Endothelial cell of umbilical vein (primary cell): ENCODE measurements at regions not wholly inside any gene's neighbourhood (a gene's known extent, or its start where the extent isn't known, plus 50 kb on each side); places are given as distances from the start of the nearest gene placed in this dataset.

Source experiments
- BruUV-seq: library from RNA; stranded (reverse); fragments of 400-500 nt; replicated peaks from 2 replicates; lab custom pipeline; 2021; lab: Mats Ljungman, UMichigan
- CTCF ChIA-PET: fragments of 300-600, 350-600 bp; sonication (Branson Sonifier 250); formaldehyde crosslinking; loops from one replicate; lab custom pipeline; 2021; ENCODE audit warnings: antibody characterized with exemption, inconsistent platforms; lab: Charles Lee
- POLR2A ChIA-PET: fragments of 300-600, 350-600 bp; sonication (Branson Sonifier 250); formaldehyde crosslinking; loops from one replicate; lab custom pipeline; 2021; ENCODE audit warnings: antibody characterized with exemption, inconsistent platforms; lab: Charles Lee
- DNase-seq: peaks from one replicate; pipeline ENCODE4 v3.0.0-alpha.2; 2011; ENCODE audit warnings: low read depth, low spot score
- FAIRE-seq: peaks from 2 replicates; lab custom pipeline; 2011; peaks lifted over from hg19 to GRCh38; lab: Jason Lieb, UNC
- H2AFZ ChIP-seq: 2 replicates; pipeline ENCODE4 v1.6.0; 2012; ENCODE audit warnings: low read depth, low read length, control low read depth, inconsistent platforms
- H3K27ac ChIP-seq: 2 replicates; pipeline ENCODE4 v1.5.1; 2011; ENCODE audit warnings: low read depth, mild to moderate bottlenecking, control low read depth, low read length, moderate library complexity; ENCODE audit not compliant: insufficient read depth
- H3K27me3 ChIP-seq, 2 experiments: 2 replicates each; pipeline versions ENCODE4 v1.6.0 to v1.6.1; 2011; ENCODE audit warnings: low read length in 2 of 2, mixed read lengths in 1 of 2; ENCODE audit not compliant: control insufficient read depth in 2 of 2, insufficient read depth in 2 of 2
- H3K36me3 ChIP-seq, 2 experiments: 2 replicates in 1 of 2; 3 replicates in 1 of 2; pipeline ENCODE4 v1.5.1; 2011; ENCODE audit warnings: low read length in 2 of 2, mild to moderate bottlenecking in 1 of 2, moderate library complexity in 1 of 2; ENCODE audit not compliant: control insufficient read depth in 2 of 2, insufficient read depth in 2 of 2; ENCODE audit errors: extremely low read depth in 1 of 2
- H3K4me1 ChIP-seq: 3 replicates; pipeline ENCODE4 v1.5.1; 2011; ENCODE audit warnings: mild to moderate bottlenecking, low read length; ENCODE audit not compliant: control insufficient read depth, insufficient read depth; ENCODE audit errors: extremely low read depth
- H3K4me2 ChIP-seq: 2 replicates; pipeline ENCODE4 v1.6.1; 2011; ENCODE audit warnings: low read length, control low read depth, mixed read lengths; ENCODE audit not compliant: insufficient read depth
- H3K4me3 ChIP-seq, 3 experiments: fragments of 200-600 bp in 1 of 3; sonication (generic), shearing (Covaris generic) in 1 of 3; replicated peaks in 1 of 3; 2 replicates each; pipeline ENCODE4 v1.5.1; 2011 to 2016; ENCODE audit warnings: control low read depth in 3 of 3, low read length in 3 of 3, mild to moderate bottlenecking in 2 of 3, inconsistent platforms in 1 of 3, low read depth in 1 of 3, moderate library complexity in 1 of 3; ENCODE audit not compliant: insufficient read depth in 1 of 3
- H3K79me2 ChIP-seq: 2 replicates; pipeline ENCODE4 v1.6.0; 2012; ENCODE audit warnings: low read length, inconsistent platforms; ENCODE audit not compliant: control insufficient read depth, insufficient read depth
- H3K9ac ChIP-seq: replicated peaks from 2 replicates; pipeline ENCODE3; 2011; ENCODE audit warnings: low read length, control low read depth; ENCODE audit not compliant: insufficient read depth; ENCODE audit errors: extremely low read depth
- H3K9me1 ChIP-seq: replicated peaks from 3 replicates; pipeline ENCODE4 v1.6.0; 2011; ENCODE audit warnings: mild to moderate bottlenecking, low read length; ENCODE audit not compliant: control insufficient read depth, insufficient read depth; ENCODE audit errors: extremely low read depth
- H3K9me3 ChIP-seq: replicated peaks from 2 replicates; pipeline ENCODE4 v1.5.1; 2012; ENCODE audit warnings: low read length, inconsistent platforms; ENCODE audit not compliant: control insufficient read depth, insufficient read depth
- H4K20me1 ChIP-seq: replicated peaks from 2 replicates; pipeline ENCODE3; 2011; ENCODE audit warnings: mild to moderate bottlenecking, low read length; ENCODE audit not compliant: control insufficient read depth, insufficient read depth; ENCODE audit errors: extremely low read depth
- EZH2 ChIP-seq: IDR thresholded peaks from 2 replicates; pipeline ENCODE4 v1.6.1; 2012; ENCODE audit warnings: borderline replicate concordance, low read depth, mild to moderate bottlenecking, moderate library complexity, low read length, inconsistent platforms; ENCODE audit not compliant: severe bottlenecking
- FOS ChIP-seq: IDR thresholded peaks from 2 replicates; pipeline ENCODE4 v1.6.1; 2011; ENCODE audit warnings: mild to moderate bottlenecking, low read length, moderate library complexity, borderline replicate concordance; ENCODE audit not compliant: insufficient read depth
- GATA2 ChIP-seq: IDR thresholded peaks from 2 replicates; pipeline ENCODE4 v1.7.0; 2011; ENCODE audit warnings: low read depth, mild to moderate bottlenecking, moderate library complexity, mixed read lengths, low read length; ENCODE audit not compliant: insufficient read length, insufficient read depth
- JUN ChIP-seq: IDR thresholded peaks from 2 replicates; pipeline ENCODE4 v1.6.1; 2011; ENCODE audit warnings: borderline replicate concordance, low read depth; ENCODE audit not compliant: insufficient read length, insufficient read depth
- MAX ChIP-seq: IDR thresholded peaks from 2 replicates; pipeline ENCODE4 v1.6.1; 2011; ENCODE audit not compliant: insufficient read depth, insufficient read length
- MYC ChIP-seq: IDR thresholded peaks from one replicate; pipeline ENCODE4 v1.6.1; 2011; ENCODE audit warnings: mild to moderate bottlenecking, low read depth, low read length
- POLR2A ChIP-seq: IDR thresholded peaks from 2 replicates; pipeline ENCODE4 v1.6.1; 2012; ENCODE audit warnings: low read depth, mild to moderate bottlenecking, control low read depth, low read length
- POLR2AphosphoS5 ChIP-seq: IDR thresholded peaks from 2 replicates; pipeline ENCODE4 v1.6.1; 2012; ENCODE audit warnings: low read depth, mild to moderate bottlenecking, control low read depth, low read length, moderate library complexity; ENCODE audit not compliant: insufficient read depth
- dilution Hi-C: fragments of 300-500 bp; cut with MboI; formaldehyde crosslinking; loops from one replicate; pipeline ENCODE4 v1.15.0; 2019; ENCODE audit warnings: low sequenced_read_pairs; ENCODE audit not compliant: extremely low pct_ligation_motif_present
- intact Hi-C: fragments of 100-400 bp; cut with micrococcal nuclease; formaldehyde crosslinking; loops from one replicate; pipeline ENCODE4 v1.10.0; 2022
- TF ChIP-seq, protein P1 (sequence below), 2 donors: IDR thresholded peaks; 1 replicate in 1 of 2; 2 replicates in 1 of 2; pipeline ENCODE4 v1.5.1; 2011; ENCODE audit warnings: low read length in 2 of 2, mild to moderate bottlenecking in 2 of 2, moderate library complexity in 2 of 2, control low read depth in 1 of 2, inconsistent platforms in 1 of 2, low read depth in 1 of 2; ENCODE audit not compliant: insufficient read depth in 1 of 2; ENCODE audit errors: extremely low read depth in 1 of 2

DNA sequence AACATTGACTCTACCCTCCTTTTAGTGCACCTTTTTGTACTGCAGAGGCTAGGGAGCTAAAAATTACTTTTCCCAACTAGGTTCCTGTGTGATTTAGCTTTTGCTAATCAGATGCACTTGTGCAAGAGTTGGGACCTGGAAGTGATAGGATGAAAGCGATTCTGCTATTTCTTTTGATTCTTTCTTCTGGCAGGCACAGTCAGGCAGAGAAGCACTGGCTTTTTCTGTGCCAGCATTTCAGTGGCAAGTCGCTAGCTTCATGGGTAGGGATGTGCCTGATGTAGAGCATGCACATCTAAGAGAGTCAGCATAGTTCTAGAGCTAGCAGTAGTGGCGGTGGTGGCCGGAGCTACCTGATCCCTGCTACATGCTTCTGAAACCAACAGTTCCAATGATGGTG, 89.8 kb downstream of the MDH1 start:
- dilution Hi-C loops: no loop called here
- no peak for DNase-seq
- no peak for TF ChIP-seq EZH2
- TF ChIP-seq GATA2: no peak
- TF ChIP-seq, protein P1, sequence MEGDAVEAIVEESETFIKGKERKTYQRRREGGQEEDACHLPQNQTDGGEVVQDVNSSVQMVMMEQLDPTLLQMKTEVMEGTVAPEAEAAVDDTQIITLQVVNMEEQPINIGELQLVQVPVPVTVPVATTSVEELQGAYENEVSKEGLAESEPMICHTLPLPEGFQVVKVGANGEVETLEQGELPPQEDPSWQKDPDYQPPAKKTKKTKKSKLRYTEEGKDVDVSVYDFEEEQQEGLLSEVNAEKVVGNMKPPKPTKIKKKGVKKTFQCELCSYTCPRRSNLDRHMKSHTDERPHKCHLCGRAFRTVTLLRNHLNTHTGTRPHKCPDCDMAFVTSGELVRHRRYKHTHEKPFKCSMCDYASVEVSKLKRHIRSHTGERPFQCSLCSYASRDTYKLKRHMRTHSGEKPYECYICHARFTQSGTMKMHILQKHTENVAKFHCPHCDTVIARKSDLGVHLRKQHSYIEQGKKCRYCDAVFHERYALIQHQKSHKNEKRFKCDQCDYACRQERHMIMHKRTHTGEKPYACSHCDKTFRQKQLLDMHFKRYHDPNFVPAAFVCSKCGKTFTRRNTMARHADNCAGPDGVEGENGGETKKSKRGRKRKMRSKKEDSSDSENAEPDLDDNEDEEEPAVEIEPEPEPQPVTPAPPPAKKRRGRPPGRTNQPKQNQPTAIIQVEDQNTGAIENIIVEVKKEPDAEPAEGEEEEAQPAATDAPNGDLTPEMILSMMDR (IDR thresholded peaks at IDR 0.05; ENCODE audit: extremely low read depth in 1 of 2, insufficient read depth in 1 of 2, low read depth in 1 of 2, low read length in 2 of 2): no peak
- TF ChIP-seq JUN: no peak
- no peak for TF ChIP-seq MYC
- Histone ChIP-seq H3K27me3 (peaks cover 3 to 4% of the 10 kb centered on the region in 2 experiments), H2AFZ (no peak overlapping the region), H3K4me3 (no peak overlapping the region), H3K9ac (no peak overlapping the region), H3K4me1 (no peaks in the 10 kb centered on the region), H3K9me1 (no peaks in the 10 kb centered on the region), H3K79me2 (no peaks in the 10 kb centered on the region), H3K4me2 (no peak overlapping the region), H3K36me3 (no peaks in the 10 kb centered on the region), H4K20me1 (no peaks in the 10 kb centered on the region), H3K27ac (no peak overlapping the region), H3K9me3 (no peaks in the 10 kb centered on the region)
- BruUV-seq: no TSS peak
- ChIA-PET POLR2A (interaction anchor here (0.6 kb wide), 1 partner anchor 13 kb away, joined by 4 read pairs; no protein-coding TSS in a partner anchor), CTCF (interaction anchor here (1.0 to 1.6 kb wide), 3 partner anchors 12 to 182 kb away, joined by 3 read pairs; no protein-coding TSS in a partner anchor)
- no peak for FAIRE-seq
- intact Hi-C loops: no loop called here

- POLR2A ChIA-PET: no interaction called here
- CTCF ChIA-PET: interaction anchor here (1.6 to 3.2 kb wide), 2 partner anchors 12 to 41 kb away, joined by 3 to 7 read pairs; no protein-coding TSS in a partner anchor
These were observed 90.6 kb downstream of the MDH1 start for GRCh38 chr2:63679252-63679855.

More at GRCh38 chr2:63679252-63679855, 90.6 kb downstream of the MDH1 start:
- dilution Hi-C loops (no loop called here), intact Hi-C loops (no loop called here)
- no peaks in the 10 kb centered on the region for H3K9me3 ChIP-seq
- no peak overlapping the region for H2AFZ ChIP-seq
- no peak overlapping the region for H3K27ac ChIP-seq
- DNase-seq: no peak
- no peaks in the 10 kb centered on the region for H3K4me1 ChIP-seq
- no peak overlapping the region for H3K4me2 ChIP-seq
- H3K27me3 ChIP-seq: peaks cover 0 to 3% of the 10 kb centered on the region in 2 experiments
- no peak for TF ChIP-seq MYC
- no peak for TF ChIP-seq EZH2
- no peak for TF ChIP-seq GATA2
- TF ChIP-seq FOS: no peak
- TF ChIP-seq, protein P1 (IDR thresholded peaks at IDR 0.05; ENCODE audit: extremely low read depth in 1 of 2, insufficient read depth in 1 of 2, low read depth in 1 of 2, low read length in 2 of 2): no peak
- TF ChIP-seq MAX: no peak
- no peak for TF ChIP-seq JUN
- TF ChIP-seq POLR2AphosphoS5: no peak
- TF ChIP-seq POLR2A: no peak
- no peaks in the 10 kb centered on the region for H3K36me3 ChIP-seq
- H3K9me1 ChIP-seq: no peaks in the 10 kb centered on the region
- H3K9ac ChIP-seq: no peak overlapping the region
- H4K20me1 ChIP-seq: no peaks in the 10 kb centered on the region
- no peak for FAIRE-seq
- H3K79me2 ChIP-seq: no peaks in the 10 kb centered on the region
- no peak overlapping the region for H3K4me3 ChIP-seq
- BruUV-seq: no TSS peak
